ENCODE measurements at regions not wholly inside any gene's neighbourhood (a gene's known extent, or its start where the extent isn't known, plus 50 kb on each side); places are given as distances from the start of the nearest gene placed in this dataset.
"Not testable (repeated sequence)": the region's sequence is repeated elsewhere in the genome, so short reads cannot be mapped to it uniquely, and the experiment has no call there.

GRCh38 chr4:27813699-27814425 is 953.2 kb downstream of the STIM2 start:
- TF ChIP-seq POLR2AphosphoS5 (IDR thresholded peaks at IDR 0.05; ENCODE audit: borderline replicate concordance, low read depth, low read length); EZH2 (IDR thresholded peaks at IDR 0.05): not testable (repeated sequence)
